Fibroblast of upper back skin (primary cell): ENCODE measurements at regions not wholly inside any gene's neighbourhood (a gene's known extent, or its start where the extent isn't known, plus 50 kb on each side); places are given as distances from the start of the nearest gene placed in this dataset.
A peak's percentile ranks its signal among the peaks of the same experiment; 100 is the strongest.
"Not testable (repeated sequence)": the region's sequence is repeated elsewhere in the genome, so short reads cannot be mapped to it uniquely, and the experiment has no call there.

ENCODE experiments used
- DNase-seq: peaks from one replicate; pipeline ENCODE4 v3.0.0-alpha.2; 2013

- peak; percentile 76 for DNase-seq
These were observed 196.7 kb upstream of the TPRG1 start for GRCh38 chr3:188974856-188975599.

GRCh38 chr3:188975600-188976314 lies 196.0 kb upstream of the TPRG1 start:
- DNase-seq = no peak

DNA sequence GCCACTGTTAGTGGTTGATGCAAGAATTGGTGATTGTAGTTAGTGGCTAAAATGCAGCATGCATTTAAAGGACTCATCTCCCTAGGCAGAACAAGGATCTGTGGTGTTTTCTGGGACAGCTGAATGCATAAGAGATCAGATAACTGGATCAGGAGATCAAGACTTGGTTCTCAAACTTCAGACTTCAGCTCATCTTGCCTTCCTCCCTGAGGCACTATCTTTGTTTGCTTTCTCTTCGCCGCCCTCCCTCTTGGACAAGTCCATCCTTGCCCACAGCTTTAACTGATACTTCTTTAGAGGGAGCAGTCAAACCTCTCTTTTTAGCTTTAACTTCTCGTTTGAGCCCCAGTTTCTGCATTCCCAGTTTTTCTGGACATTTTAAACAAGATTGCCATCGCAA lies 195.4 kb upstream of the TPRG1 start:
- DNase-seq = no peak

- peak; percentile 82 for DNase-seq
These were observed 193.2 kb upstream of the TPRG1 start for GRCh38 chr3:188978421-188979171.

- DNase-seq = no peak
These were observed 192.5 kb upstream of the TPRG1 start for GRCh38 chr3:188979248-188979647.

DNA sequence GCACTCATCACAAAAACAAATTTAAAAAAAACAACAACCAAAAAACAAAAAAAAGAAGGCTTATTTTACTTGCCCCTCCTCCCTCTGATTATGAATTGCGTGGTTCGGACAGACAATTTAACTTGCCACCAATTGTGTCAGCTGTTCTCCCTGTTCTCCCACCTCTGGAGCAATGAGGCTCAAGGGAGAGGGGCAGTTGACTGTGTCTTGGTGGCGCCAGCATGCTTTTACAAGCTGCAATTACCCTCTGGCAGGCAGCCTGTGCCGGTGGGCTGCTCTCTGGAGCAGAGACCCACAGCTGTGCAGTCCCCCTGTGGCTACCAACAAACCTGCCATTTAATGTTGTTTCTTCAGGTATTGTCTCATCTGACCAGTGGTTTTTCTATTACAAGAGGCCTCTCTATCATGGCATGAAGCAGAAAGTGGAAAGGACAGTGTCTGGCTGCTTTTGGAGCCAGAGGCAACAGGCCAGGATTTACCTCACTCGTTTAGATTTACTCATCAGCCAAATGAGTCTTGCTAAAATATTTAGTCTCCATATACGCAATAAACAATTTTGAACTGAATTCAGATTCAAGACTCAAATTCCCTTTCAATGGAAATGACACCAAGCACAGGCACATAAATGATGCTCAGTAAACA lies 192.0 kb upstream of the TPRG1 start:
- no peak for DNase-seq

GRCh38 chr3:188993181-188993580 lies 178.6 kb upstream of the TPRG1 start:
- no peak for DNase-seq

- peak; percentile 84 for DNase-seq
These were observed 170.2 kb upstream of the TPRG1 start for GRCh38 chr3:189001559-189001958.

- no peak for DNase-seq
These were observed 168.4 kb upstream of the TPRG1 start for GRCh38 chr3:189003410-189003809.

- DNase-seq = no peak
These were observed 158.4 kb upstream of the TPRG1 start for GRCh38 chr3:189013224-189013888.

- no peak for DNase-seq
These were observed 157.2 kb upstream of the TPRG1 start for GRCh38 chr3:189014526-189014925.

GRCh38 chr3:189022576-189023466 lies 148.9 kb upstream of the TPRG1 start:
- DNase-seq = not testable (repeated sequence)

DNA sequence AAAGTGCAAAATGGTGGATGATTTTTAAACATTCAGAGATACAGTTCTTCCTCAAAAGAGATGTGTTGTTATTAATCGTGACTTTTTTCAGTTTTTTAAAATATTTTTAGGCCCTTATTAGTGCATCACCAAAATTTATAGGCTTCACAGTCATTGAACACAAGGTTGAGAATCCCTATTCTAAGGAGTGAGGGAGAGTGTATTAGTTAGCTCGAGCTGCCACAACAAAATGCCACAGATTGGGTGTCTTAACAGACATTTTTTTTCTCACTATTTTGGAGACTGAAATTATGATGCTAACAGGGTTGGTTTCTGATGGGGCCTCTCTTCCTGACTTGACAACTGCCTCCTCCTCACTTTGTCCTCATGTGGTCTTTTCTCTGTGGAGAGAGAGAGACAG lies 145.9 kb upstream of the TPRG1 start:
- DNase-seq = no peak

- peak; percentile 58 for DNase-seq
These were observed 144.1 kb upstream of the TPRG1 start for GRCh38 chr3:189027626-189028155.

DNA sequence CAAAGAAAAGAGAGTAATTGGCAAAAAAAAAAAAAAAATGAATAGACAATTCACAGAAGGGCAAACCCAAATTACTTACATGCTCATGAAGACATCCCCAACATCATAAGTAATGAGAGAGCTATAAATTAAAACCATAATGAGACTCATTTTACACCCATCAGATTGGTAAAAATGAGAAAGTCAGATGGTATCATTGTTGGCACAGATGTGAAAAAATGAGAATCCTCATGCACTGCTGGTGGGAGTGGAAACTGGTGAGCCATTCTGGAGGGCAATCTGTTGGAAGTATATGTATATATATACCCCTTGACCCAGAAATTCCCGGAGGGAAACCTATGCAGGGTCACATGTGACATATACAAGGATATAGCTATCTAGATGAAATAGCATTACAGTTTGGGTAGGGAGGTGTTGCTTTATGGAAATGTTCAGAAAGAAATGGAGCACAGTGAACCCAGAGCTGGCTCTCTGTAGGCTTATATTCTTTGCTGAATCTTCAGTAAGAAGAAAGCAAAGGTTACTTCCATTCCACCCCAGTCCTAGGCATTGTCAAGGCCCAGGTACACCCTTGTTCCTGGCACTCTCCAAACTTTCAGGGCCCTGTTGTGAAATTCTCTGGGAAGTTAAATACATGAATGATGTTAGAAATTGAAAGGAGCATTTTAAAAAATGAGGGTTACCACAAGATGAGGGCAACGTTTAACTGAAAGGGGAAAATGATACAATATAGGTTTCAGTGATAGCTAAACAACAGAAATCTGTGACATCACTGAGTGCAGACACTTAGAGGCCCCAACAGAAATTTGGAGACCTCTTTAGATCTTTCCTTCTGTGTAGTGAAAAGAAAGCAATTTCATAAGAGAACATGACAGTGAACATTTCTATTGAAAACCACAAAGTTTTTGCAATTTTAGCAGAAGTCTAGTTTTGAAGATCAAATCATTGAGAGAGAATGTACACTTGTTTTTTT lies 132.7 kb upstream of the TPRG1 start:
- DNase-seq = no peak

DNA sequence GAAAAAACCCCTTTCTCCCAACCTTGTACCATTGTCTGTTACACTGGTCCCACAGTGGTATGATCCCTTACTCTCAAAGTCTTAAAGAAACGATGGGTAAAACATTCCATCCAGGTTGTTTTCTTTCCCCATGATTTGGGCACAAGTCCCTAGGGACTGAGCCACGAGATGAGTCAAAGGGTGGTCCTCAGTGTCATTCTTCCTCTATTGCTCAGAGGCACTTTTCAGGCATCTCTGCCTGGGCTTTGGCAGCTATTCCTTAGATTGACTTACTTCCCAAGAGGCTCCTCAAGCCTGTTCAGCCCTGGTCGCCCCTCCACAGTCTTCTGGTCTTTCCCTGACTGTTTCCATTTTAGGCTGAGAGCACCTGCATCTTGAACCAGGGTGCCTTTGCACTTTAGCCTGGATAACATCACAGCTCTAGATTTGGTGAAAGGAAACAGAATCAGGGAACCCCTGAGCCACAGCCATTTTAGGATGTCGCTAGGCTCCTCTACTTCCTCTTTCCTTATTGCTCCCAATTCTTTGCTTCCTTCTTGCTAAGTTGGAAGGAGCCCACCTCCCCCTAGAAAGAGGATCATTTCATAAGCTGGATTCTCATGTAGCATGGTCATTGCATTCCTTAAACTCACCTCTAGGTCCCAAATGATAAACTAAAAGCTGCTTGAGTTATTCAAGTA lies 131.0 kb upstream of the TPRG1 start:
- no peak for DNase-seq

DNA sequence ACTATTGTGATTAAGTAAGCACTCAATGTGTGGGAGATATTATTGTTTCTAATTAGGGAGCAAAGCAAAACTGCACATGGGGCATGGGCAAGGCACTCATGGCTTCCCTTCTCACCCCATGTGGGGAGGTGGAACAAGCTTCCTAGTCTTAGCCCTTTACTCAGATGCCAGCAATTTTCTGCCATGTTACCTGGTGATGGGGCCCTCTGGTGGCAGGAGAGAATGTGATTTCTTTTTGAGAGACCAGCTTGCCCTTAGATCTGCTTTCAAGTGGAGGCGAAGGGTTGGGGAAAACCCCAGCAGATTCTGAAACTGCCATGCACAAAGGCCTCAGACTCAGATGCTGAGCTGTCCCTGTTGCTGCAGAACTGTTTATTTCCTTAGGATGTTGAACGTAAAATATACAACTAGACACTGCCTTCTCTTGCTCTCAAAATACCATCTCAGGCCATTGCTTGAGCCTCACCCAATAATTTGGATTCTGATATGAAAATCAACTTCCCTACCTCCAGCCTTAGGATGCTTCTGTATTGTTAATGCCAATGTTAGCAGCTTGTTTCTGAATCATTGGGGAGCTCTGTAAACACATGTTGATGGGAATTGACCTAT lies 130.2 kb upstream of the TPRG1 start:
- DNase-seq = peak; percentile 30

- DNase-seq = no peak
These were observed 128.9 kb upstream of the TPRG1 start for GRCh38 chr3:189042832-189043231.
